ENCODE measurements at regions not wholly inside any gene's neighbourhood (a gene's known extent, or its start where the extent isn't known, plus 50 kb on each side); places are given as distances from the start of the nearest gene placed in this dataset.

GRCh38 chr13:79037197-79037596 lies 368.9 kb downstream of the RBM26 start:
- TF ChIP-seq CTCF (conservative IDR thresholded peaks at IDR 0.05) = no peak
- no peak for DNase-seq (ENCODE audit: low read depth, low spot score)
- no peak overlapping the region for H3K4me3 Mint-ChIP-seq
- H3K27me3 Mint-ChIP-seq (ENCODE audit: low read depth) = no peaks in the 10 kb centered on the region
- no peaks in the 10 kb centered on the region for H3K36me3 Mint-ChIP-seq (ENCODE audit: low read depth)
- no peak overlapping the region for H3K27ac Mint-ChIP-seq (ENCODE audit: unreplicated experiment)
- no peaks in the 10 kb centered on the region for H3K4me1 Mint-ChIP-seq
- H3K9me3 Mint-ChIP-seq = no peaks in the 10 kb centered on the region

GRCh38 chr13:79034341-79034740 lies 371.7 kb downstream of the RBM26 start:
- no peak for DNase-seq (ENCODE audit: low read depth, low spot score)
- Mint-ChIP-seq H3K27ac (ENCODE audit: unreplicated experiment) (no peak overlapping the region), H3K4me1 (no peaks in the 10 kb centered on the region), H3K27me3 (ENCODE audit: low read depth) (no peaks in the 10 kb centered on the region), H3K36me3 (ENCODE audit: low read depth) (no peaks in the 10 kb centered on the region), H3K4me3 (no peak overlapping the region), H3K9me3 (no peaks in the 10 kb centered on the region)
- no peak for TF ChIP-seq CTCF (conservative IDR thresholded peaks at IDR 0.05)

GRCh38 chr13:79030513-79030912 lies 371.6 kb upstream of the OBI1 start:
- no peak overlapping the region for H3K27ac Mint-ChIP-seq (ENCODE audit: unreplicated experiment)
- no peaks in the 10 kb centered on the region for H3K9me3 Mint-ChIP-seq
- DNase-seq (ENCODE audit: low read depth, low spot score) = no peak
- no peak for TF ChIP-seq CTCF (conservative IDR thresholded peaks at IDR 0.05)
- H3K4me3 Mint-ChIP-seq = no peak overlapping the region
- no peaks in the 10 kb centered on the region for H3K36me3 Mint-ChIP-seq (ENCODE audit: low read depth)
- no peaks in the 10 kb centered on the region for H3K27me3 Mint-ChIP-seq (ENCODE audit: low read depth)
- no peaks in the 10 kb centered on the region for H3K4me1 Mint-ChIP-seq

GRCh38 chr13:79018166-79018565 lies 359.2 kb upstream of the OBI1 start:
- TF ChIP-seq CTCF (conservative IDR thresholded peaks at IDR 0.05) = no peak
- Mint-ChIP-seq H3K27me3 (ENCODE audit: low read depth) (no peaks in the 10 kb centered on the region), H3K4me3 (no peak overlapping the region), H3K9me3 (peaks cover 15% of the 10 kb centered on the region), H3K4me1 (no peaks in the 10 kb centered on the region), H3K27ac (ENCODE audit: unreplicated experiment) (no peak overlapping the region), H3K36me3 (ENCODE audit: low read depth) (peaks cover 4% of the 10 kb centered on the region)
- DNase-seq (ENCODE audit: low read depth, low spot score) = no peak

GRCh38 chr13:79011179-79011578 lies 352.2 kb upstream of the OBI1 start:
- Mint-ChIP-seq H3K4me1 (no peaks in the 10 kb centered on the region), H3K27ac (ENCODE audit: unreplicated experiment) (no peak overlapping the region), H3K36me3 (ENCODE audit: low read depth) (no peaks in the 10 kb centered on the region), H3K4me3 (no peak overlapping the region), H3K27me3 (ENCODE audit: low read depth) (no peaks in the 10 kb centered on the region), H3K9me3 (peaks cover 8% of the 10 kb centered on the region)
- TF ChIP-seq CTCF (conservative IDR thresholded peaks at IDR 0.05) = no peak
- DNase-seq (ENCODE audit: low read depth, low spot score) = no peak
